NCI-H1694 treated with DMSO at 0.1 percent for 48 hours (cell line): ENCODE measurements at regions not wholly inside any gene's neighbourhood (a gene's known extent, or its start where the extent isn't known, plus 50 kb on each side); places are given as distances from the start of the nearest gene placed in this dataset.

Source experiments
- DNase-seq: peaks from one replicate; lab custom pipeline; 2025; lab: John Stamatoyannopoulos, UW

- DNase-seq: no peak
Observed at GRCh38 chr12:4106621-4107020, 166.9 kb upstream of the CCND2 start.

- no peak for DNase-seq
Observed at GRCh38 chr12:4104722-4105244, 168.8 kb upstream of the CCND2 start.

GRCh38 chr12:4099276-4099675, 174.3 kb upstream of the CCND2 start:
- DNase-seq: no peak

GRCh38 chr12:4091016-4091743, 182.4 kb upstream of the CCND2 start:
- DNase-seq: no peak

- no peak for DNase-seq
Observed at GRCh38 chr12:4089956-4090355, 183.6 kb upstream of the CCND2 start.

- DNase-seq: no peak
Observed at GRCh38 chr12:4089121-4089606, 184.4 kb upstream of the CCND2 start.

GRCh38 chr12:4088451-4088850, 185.1 kb upstream of the CCND2 start:
- DNase-seq: no peak

- DNase-seq: no peak
Observed at GRCh38 chr12:4086481-4086880, 187.1 kb upstream of the CCND2 start.

GRCh38 chr12:4084573-4084972, 189.0 kb upstream of the CCND2 start:
- no peak for DNase-seq

GRCh38 chr12:4082809-4083403, 190.7 kb upstream of the CCND2 start:
- DNase-seq: no peak

- no peak for DNase-seq
Observed at GRCh38 chr12:4080213-4080612, 193.3 kb upstream of the CCND2 start.

- DNase-seq: no peak
Observed at GRCh38 chr12:4074129-4074528, 199.4 kb upstream of the CCND2 start.

GRCh38 chr12:4069670-4070010, 196.4 kb upstream of the PARP11 start:
- DNase-seq: no peak

- DNase-seq: no peak
Observed at GRCh38 chr12:4068981-4069669, 195.9 kb upstream of the PARP11 start.

- no peak for DNase-seq
Observed at GRCh38 chr12:4064008-4064407, 190.8 kb upstream of the PARP11 start.

- no peak for DNase-seq
Observed at GRCh38 chr12:4059898-4060568, 186.8 kb upstream of the PARP11 start.

- no peak for DNase-seq
Observed at GRCh38 chr12:4056910-4057845, 184.0 kb upstream of the PARP11 start.

GRCh38 chr12:4054630-4055029, 181.4 kb upstream of the PARP11 start:
- no peak for DNase-seq

- no peak for DNase-seq
Observed at GRCh38 chr12:4052691-4053090, 179.5 kb upstream of the PARP11 start.

GRCh38 chr12:4051596-4051995, 178.4 kb upstream of the PARP11 start:
- no peak for DNase-seq

GRCh38 chr12:4050340-4050739, 177.1 kb upstream of the PARP11 start:
- DNase-seq: no peak
